GM12892 (cell line): ENCODE measurements at regions not wholly inside any gene's neighbourhood (a gene's known extent, or its start where the extent isn't known, plus 50 kb on each side); places are given as distances from the start of the nearest gene placed in this dataset.
A peak's percentile ranks its signal among the peaks of the same experiment; 100 is the strongest.

Experiments
- DNase-seq: peaks from one replicate; pipeline ENCODE4 v3.0.0; 2011; ENCODE audit not compliant: insufficient read length
- FAIRE-seq: peaks from 2 replicates; lab custom pipeline; 2011; peaks lifted over from hg19 to GRCh38; lab: Jason Lieb, UNC
- POLR2A ChIP-seq: IDR thresholded peaks from 2 replicates; pipeline ENCODE4 v1.6.1; 2011; ENCODE audit warnings: low read depth, low read length, control low read depth
- POLR2AphosphoS5 ChIP-seq: IDR thresholded peaks from 2 replicates; pipeline ENCODE4 v1.6.1; 2011; ENCODE audit warnings: low read depth, low read length, control low read depth
- TAF1 ChIP-seq: IDR thresholded peaks from 2 replicates; pipeline ENCODE4 v1.6.1; 2011; ENCODE audit warnings: low read depth, mild to moderate bottlenecking, control low read depth, low read length, borderline replicate concordance

- FAIRE-seq (no peak), DNase-seq (no peak)
- TF ChIP-seq TAF1 (no peak), POLR2A (no peak), POLR2AphosphoS5 (no peak)
Measured at GRCh38 chr11:122517403-122518379, 137.8 kb upstream of the UBASH3B start.

- TF ChIP-seq POLR2AphosphoS5: no peak
- no peak for TF ChIP-seq TAF1
- no peak for TF ChIP-seq POLR2A
- DNase-seq: no peak
Measured at GRCh38 chr11:122516686-122517085, 138.8 kb upstream of the UBASH3B start.

GRCh38 chr11:122513997-122514396 is 141.5 kb upstream of the UBASH3B start:
- FAIRE-seq (no peak), DNase-seq (no peak)
- TF ChIP-seq POLR2A: no peak
- TF ChIP-seq TAF1: no peak
- no peak for TF ChIP-seq POLR2AphosphoS5

More at GRCh38 chr11:122516686-122517085, 138.8 kb upstream of the UBASH3B start:
- FAIRE-seq: no peak

- DNase-seq: no peak
- TF ChIP-seq POLR2AphosphoS5: no peak
- TF ChIP-seq POLR2A: no peak
- TF ChIP-seq TAF1: no peak
- no peak for FAIRE-seq
Measured at GRCh38 chr11:122513328-122513727, 142.2 kb upstream of the UBASH3B start.

- FAIRE-seq (no peak), DNase-seq (no peak)
- no peak for TF ChIP-seq POLR2AphosphoS5
- TF ChIP-seq TAF1: no peak
- no peak for TF ChIP-seq POLR2A
Measured at GRCh38 chr11:122512688-122513087, 142.8 kb upstream of the UBASH3B start.

- TF ChIP-seq TAF1 (no peak), POLR2A (no peak), POLR2AphosphoS5 (no peak)
- DNase-seq: no peak
- no peak for FAIRE-seq
Measured at GRCh38 chr11:122509899-122510298, 145.6 kb upstream of the UBASH3B start.

- TF ChIP-seq POLR2AphosphoS5: no peak
- no peak for TF ChIP-seq TAF1
- TF ChIP-seq POLR2A: no peak
- DNase-seq: no peak
- FAIRE-seq: no peak
Measured at GRCh38 chr11:122509091-122509490, 146.4 kb upstream of the UBASH3B start.

GRCh38 chr11:122505304-122506006 is 150.1 kb upstream of the UBASH3B start:
- FAIRE-seq (peak; percentile 88), DNase-seq (peak; percentile 22)
- TF ChIP-seq POLR2AphosphoS5: no peak
- TF ChIP-seq POLR2A: no peak
- no peak for TF ChIP-seq TAF1

GRCh38 chr11:122494221-122494620 is 161.3 kb upstream of the UBASH3B start:
- FAIRE-seq (no peak), DNase-seq (no peak)
- TF ChIP-seq POLR2AphosphoS5 (no peak), POLR2A (no peak), TAF1 (no peak)

- TF ChIP-seq POLR2A (no peak), TAF1 (no peak), POLR2AphosphoS5 (no peak)
- DNase-seq (no peak), FAIRE-seq (no peak)
Measured at GRCh38 chr11:122491509-122491908, 164.0 kb upstream of the UBASH3B start.
